Adrenal gland (tissue), 9 donors: ENCODE measurements at regions not wholly inside any gene's neighbourhood (a gene's known extent, or its start where the extent isn't known, plus 50 kb on each side); places are given as distances from the start of the nearest gene placed in this dataset.
"Not testable (repeated sequence)": the region's sequence is repeated elsewhere in the genome, so short reads cannot be mapped to it uniquely, and the experiment has no call there.

ENCODE experiments used
- DNase-seq, 7 donors: peaks; one replicate each; pipeline ENCODE4 v3.0.0-alpha.2; 2019 to 2020
- H3K27ac ChIP-seq, 5 donors: fragments of 200-600 bp; sonication (generic) in 4 of 5; 1 replicate in 3 of 5; 2 replicates in 2 of 5; pipeline versions ENCODE4 v1.5.1 to v1.8.0; 2016 to 2020; ENCODE audit warnings: mild to moderate bottlenecking in 1 of 5
- H3K27me3 ChIP-seq: fragments of 200-600 bp; 2 replicates; pipeline ENCODE4 v1.8.0; 2021
- H3K36me3 ChIP-seq, 2 donors: fragments of 200-600 bp; replicated peaks in 1 of 2; 1 replicate in 1 of 2; 2 replicates in 1 of 2; pipeline versions ENCODE4 v1.5.1 to v1.8.0; 2018 to 2022
- H3K4me1 ChIP-seq, 2 donors: fragments of 200-600 bp; replicated peaks in 1 of 2; 1 replicate in 1 of 2; 2 replicates in 1 of 2; pipeline versions ENCODE4 v1.5.1 to v1.8.0; 2018 to 2021
- H3K4me3 ChIP-seq, 4 donors: fragments of 200-600 bp; sonication (generic) in 3 of 4; one replicate each; pipeline ENCODE4 v1.5.1; 2016 to 2018
- H3K9me3 ChIP-seq, 3 donors: fragments of 200-600 bp; sonication (generic) in 1 of 3; replicated peaks in 1 of 3; 1 replicate in 2 of 3; 2 replicates in 1 of 3; pipeline versions ENCODE4 v1.5.1 to v1.8.0; 2016 to 2021
- POLR2A ChIP-seq, 2 donors: fragments of 450-650 bp; IDR thresholded peaks; one replicate each; pipeline ENCODE4 v1.6.1; 2017; ENCODE audit warnings: antibody characterized with exemption in 2 of 2, mild to moderate bottlenecking in 2 of 2, moderate library complexity in 1 of 2
- WGBS, 4 donors: extraction: QIAGEN DNeasy Blood & Tissue Kit in 2 of 4; methylation state at CpG; one replicate each; pipeline versions ENCODE4 v1.1.5 to v1.1.7; 2013 to 2017; 5-methylcytosine and 5-hydroxymethylcytosine counted together
- intact Hi-C, 2 donors: fragments of 100-400 bp; cut with DNase I; formaldehyde crosslinking; loops; one replicate each; pipeline versions ENCODE4 v1.14.1 to v1.15.0; 2022 to 2023
- TF ChIP-seq, protein P1 (sequence below), 6 experiments: fragments of 450-650 bp in 4 of 6; fragments of 200-600 bp in 2 of 6; sonication (generic) in 1 of 6; IDR thresholded peaks; 1 replicate in 5 of 6; 2 replicates in 1 of 6; pipeline versions ENCODE4 v1.5.1 to v1.8.0; 2016 to 2021; ENCODE audit warnings: antibody characterized with exemption in 6 of 6, mild to moderate bottlenecking in 2 of 6, moderate library complexity in 1 of 6
- donor health status: healthy with polysubstance abuse.
- donor health status: Bipolar disorder and iron deficiency.
- donor health status: DM: yes; HTN: yes; CAD: no.
- donor health status: DM: no; HTN: no; CAD: no.
- donor health status: DM: no; HTN: no; CAD: no.

DNA sequence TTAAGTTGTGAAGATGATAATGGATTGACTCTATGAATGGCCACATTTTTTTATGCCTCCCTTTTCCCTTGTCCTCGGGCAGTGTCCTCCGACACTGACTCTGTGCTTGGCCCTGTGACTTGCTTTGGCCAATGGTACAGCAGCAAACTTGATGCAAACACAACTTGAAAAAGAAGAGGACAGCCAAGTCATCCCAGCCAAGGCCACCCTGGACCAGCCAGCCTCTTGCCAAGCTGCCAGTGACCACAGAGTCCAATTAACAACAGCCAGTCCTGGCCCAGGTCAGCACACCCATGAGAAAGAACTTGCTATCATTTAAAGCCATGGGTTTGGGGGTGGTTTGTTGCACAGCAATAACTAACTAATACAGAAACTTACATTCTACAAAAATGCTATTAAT, 63.4 kb upstream of the SLC35C1 start:
- WGBS, 4 donors = 51 to 74% (median 59%) methylated on average over 2 of the region's 2 CpGs
- H3K27me3 ChIP-seq = no peaks in the 10 kb centered on the region
- intact Hi-C loops = no loop called here

GRCh38 chr11:45741032-45741431, 63.9 kb upstream of the SLC35C1 start:
- TF ChIP-seq POLR2A (IDR thresholded peaks at IDR 0.05) = no peak
- TF ChIP-seq, protein P1, sequence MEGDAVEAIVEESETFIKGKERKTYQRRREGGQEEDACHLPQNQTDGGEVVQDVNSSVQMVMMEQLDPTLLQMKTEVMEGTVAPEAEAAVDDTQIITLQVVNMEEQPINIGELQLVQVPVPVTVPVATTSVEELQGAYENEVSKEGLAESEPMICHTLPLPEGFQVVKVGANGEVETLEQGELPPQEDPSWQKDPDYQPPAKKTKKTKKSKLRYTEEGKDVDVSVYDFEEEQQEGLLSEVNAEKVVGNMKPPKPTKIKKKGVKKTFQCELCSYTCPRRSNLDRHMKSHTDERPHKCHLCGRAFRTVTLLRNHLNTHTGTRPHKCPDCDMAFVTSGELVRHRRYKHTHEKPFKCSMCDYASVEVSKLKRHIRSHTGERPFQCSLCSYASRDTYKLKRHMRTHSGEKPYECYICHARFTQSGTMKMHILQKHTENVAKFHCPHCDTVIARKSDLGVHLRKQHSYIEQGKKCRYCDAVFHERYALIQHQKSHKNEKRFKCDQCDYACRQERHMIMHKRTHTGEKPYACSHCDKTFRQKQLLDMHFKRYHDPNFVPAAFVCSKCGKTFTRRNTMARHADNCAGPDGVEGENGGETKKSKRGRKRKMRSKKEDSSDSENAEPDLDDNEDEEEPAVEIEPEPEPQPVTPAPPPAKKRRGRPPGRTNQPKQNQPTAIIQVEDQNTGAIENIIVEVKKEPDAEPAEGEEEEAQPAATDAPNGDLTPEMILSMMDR (IDR thresholded peaks at IDR 0.05) = no peak
- Histone ChIP-seq H3K27me3 (no peaks in the 10 kb centered on the region), H3K4me1 (no peaks in the 10 kb centered on the region), H3K27ac (no peak overlapping the region), H3K9me3 (no peaks in the 10 kb centered on the region), H3K36me3 (no peaks in the 10 kb centered on the region), H3K4me3 (no peak overlapping the region)
- no peak for DNase-seq
- intact Hi-C loops = no loop called here
- 36 to 49% (median 41%) methylated on average over 2 of the region's 2 CpGs for WGBS, 4 donors

More for the DNA sequence above, 63.4 kb upstream of the SLC35C1 start:
- no peaks in the 10 kb centered on the region for H3K36me3 ChIP-seq
- H3K27ac ChIP-seq = no peak overlapping the region
- DNase-seq = peak in 1 of 7 donors; percentile 30
- H3K9me3 ChIP-seq = no peaks in the 10 kb centered on the region
- TF ChIP-seq POLR2A (IDR thresholded peaks at IDR 0.05) = no peak
- TF ChIP-seq, protein P1 (IDR thresholded peaks at IDR 0.05) = no peak
- H3K4me3 ChIP-seq = no peak overlapping the region
- no peaks in the 10 kb centered on the region for H3K4me1 ChIP-seq

DNA sequence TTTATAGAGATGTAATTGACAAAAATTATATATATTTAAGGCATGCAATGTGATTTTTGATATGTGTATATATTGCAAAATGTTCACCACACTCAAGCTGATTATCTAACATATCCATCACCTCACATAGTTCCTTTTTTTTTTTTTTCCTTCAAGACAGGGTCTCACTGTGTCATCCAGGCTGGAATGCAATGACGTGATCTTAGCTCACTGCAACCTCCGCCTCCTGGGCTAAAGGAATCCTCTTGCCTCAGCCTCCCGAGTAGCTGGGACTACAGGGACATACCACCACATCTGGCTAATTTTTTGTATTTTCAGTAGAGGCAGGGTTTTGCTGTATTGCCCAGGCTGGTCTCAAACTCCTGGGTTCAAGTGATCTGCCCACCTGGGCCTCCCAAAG, 65.1 kb upstream of the SLC35C1 start:
- no peak for TF ChIP-seq POLR2A (IDR thresholded peaks at IDR 0.05)
- TF ChIP-seq, protein P1 (IDR thresholded peaks at IDR 0.05) = no peak
- 73 to 90% (median 86%) methylated on average over 3 of the region's 3 CpGs for WGBS, 4 donors
- no peak for DNase-seq
- Histone ChIP-seq H3K27me3 (no peaks in the 10 kb centered on the region), H3K4me3 (no peak overlapping the region), H3K36me3 (no peaks in the 10 kb centered on the region), H3K27ac (no peak overlapping the region), H3K4me1 (no peaks in the 10 kb centered on the region), H3K9me3 (no peaks in the 10 kb centered on the region)
- intact Hi-C loops = no loop called here

DNA sequence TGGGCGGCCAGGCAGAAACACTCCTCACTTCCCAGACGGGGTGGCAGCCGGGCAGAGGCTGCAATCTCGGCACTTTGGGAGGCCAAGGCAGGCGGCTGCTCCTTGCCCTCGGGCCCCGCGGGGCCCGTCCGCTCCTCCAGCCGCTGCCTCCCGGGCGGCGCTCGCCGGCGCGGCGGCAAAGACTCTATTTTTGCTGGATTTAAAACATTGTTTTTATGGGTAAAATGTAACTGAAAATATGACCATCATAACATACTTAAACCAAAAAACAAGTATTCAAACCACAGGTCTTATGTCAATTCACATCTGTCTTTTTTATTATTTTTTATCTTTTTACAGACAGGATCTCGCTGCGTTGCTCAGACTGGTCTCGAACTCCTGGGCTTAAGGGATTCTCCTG, 65.9 kb upstream of the SLC35C1 start:
- 95 to 99% (median 95%) methylated on average over 16 to 17 of the region's 22 CpGs for WGBS, 4 donors
- H3K27ac ChIP-seq, H3K4me1 ChIP-seq, H3K36me3 ChIP-seq, DNase-seq, H3K27me3 ChIP-seq, intact Hi-C loops, H3K9me3 ChIP-seq, H3K4me3 ChIP-seq: not testable (repeated sequence)

DNA sequence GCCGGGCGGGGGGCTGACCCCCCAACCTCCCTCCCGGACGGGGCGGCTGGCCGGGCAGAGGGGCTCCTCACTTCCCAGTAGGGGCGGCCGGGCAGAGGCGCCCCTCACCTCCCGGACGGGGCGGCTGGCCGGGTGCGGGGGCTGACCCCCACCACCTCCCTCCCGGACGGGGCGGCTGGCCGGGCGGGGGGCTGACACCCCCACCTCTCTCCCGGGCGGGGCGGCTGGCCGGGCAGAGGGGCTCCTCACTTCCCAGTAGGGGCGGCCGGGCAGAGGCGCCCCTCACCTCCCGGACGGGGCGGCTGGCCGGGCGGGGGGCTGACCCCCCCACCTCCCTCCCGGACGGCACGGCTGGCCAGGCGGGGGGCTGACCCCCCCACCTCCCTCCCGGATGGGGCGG, 66.8 kb upstream of the SLC35C1 start:
- DNase-seq, H3K27me3 ChIP-seq, H3K36me3 ChIP-seq, intact Hi-C loops, H3K4me1 ChIP-seq, H3K27ac ChIP-seq, H3K9me3 ChIP-seq, H3K4me3 ChIP-seq: not testable (repeated sequence)
- 92 to 93% methylated on average over 9 to 17 of the region's 37 CpGs; no CpG with 5 or more reads in 2 of the 4 donors for WGBS, 4 donors
